ENCODE measurements at regions not wholly inside any gene's neighbourhood (a gene's known extent, or its start where the extent isn't known, plus 50 kb on each side); places are given as distances from the start of the nearest gene placed in this dataset.

GRCh38 chr15:89017370-89018066 is 70.7 kb upstream of the ABHD2 start (continued):
- TF ChIP-seq NFRKB (IDR thresholded peaks at IDR 0.05; ENCODE audit: low read depth): no peak
- TF ChIP-seq, protein P1, sequence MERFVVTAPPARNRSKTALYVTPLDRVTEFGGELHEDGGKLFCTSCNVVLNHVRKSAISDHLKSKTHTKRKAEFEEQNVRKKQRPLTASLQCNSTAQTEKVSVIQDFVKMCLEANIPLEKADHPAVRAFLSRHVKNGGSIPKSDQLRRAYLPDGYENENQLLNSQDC (CRISPR knock-in tag; IDR thresholded peaks at IDR 0.05): no peak
- no peak for TF ChIP-seq ZFP91 (CRISPR knock-in tag; IDR thresholded peaks at IDR 0.05)
- TF ChIP-seq ILF3 (IDR thresholded peaks at IDR 0.05; ENCODE audit: borderline replicate concordance): no peak
- no peak for TF ChIP-seq ZBTB11 (CRISPR knock-in tag; IDR thresholded peaks at IDR 0.05)
- no peak for TF ChIP-seq POLR3G (IDR thresholded peaks at IDR 0.05; ENCODE audit: extremely low read depth, insufficient read length, insufficient replicate concordance)
- no peak for TF ChIP-seq MECOM (CRISPR knock-in tag; IDR thresholded peaks at IDR 0.05)
- TF ChIP-seq ARID2 (IDR thresholded peaks at IDR 0.05): peak; percentile 23; the same call in 1 of the 2 replicates
- TF ChIP-seq, protein P2, sequence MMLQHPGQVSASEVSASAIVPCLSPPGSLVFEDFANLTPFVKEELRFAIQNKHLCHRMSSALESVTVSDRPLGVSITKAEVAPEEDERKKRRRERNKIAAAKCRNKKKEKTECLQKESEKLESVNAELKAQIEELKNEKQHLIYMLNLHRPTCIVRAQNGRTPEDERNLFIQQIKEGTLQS (IDR thresholded peaks at IDR 0.05): no peak
- TF ChIP-seq, protein P2 (CRISPR knock-in tag; conservative IDR thresholded peaks at IDR 0.05): no peak
- no peak for TF ChIP-seq ZNF512 (tag; IDR thresholded peaks at IDR 0.05)
- TF ChIP-seq TOE1 (IDR thresholded peaks at IDR 0.05; ENCODE audit: borderline replicate concordance): 0 out of 2 replicates have a peak, but pooled peaks have one; percentile 48
- TF ChIP-seq TOE1 (CRISPR knock-in tag; IDR thresholded peaks at IDR 0.05; ENCODE audit: borderline replicate concordance, low read depth): 0 out of 2 replicates have a peak, but pooled peaks have one; percentile 35
- TF ChIP-seq POU5F1 (IDR thresholded peaks at IDR 0.05; ENCODE audit: borderline replicate concordance, low read depth, low read length, partially characterized antibody): no peak
- TF ChIP-seq, protein P3, sequence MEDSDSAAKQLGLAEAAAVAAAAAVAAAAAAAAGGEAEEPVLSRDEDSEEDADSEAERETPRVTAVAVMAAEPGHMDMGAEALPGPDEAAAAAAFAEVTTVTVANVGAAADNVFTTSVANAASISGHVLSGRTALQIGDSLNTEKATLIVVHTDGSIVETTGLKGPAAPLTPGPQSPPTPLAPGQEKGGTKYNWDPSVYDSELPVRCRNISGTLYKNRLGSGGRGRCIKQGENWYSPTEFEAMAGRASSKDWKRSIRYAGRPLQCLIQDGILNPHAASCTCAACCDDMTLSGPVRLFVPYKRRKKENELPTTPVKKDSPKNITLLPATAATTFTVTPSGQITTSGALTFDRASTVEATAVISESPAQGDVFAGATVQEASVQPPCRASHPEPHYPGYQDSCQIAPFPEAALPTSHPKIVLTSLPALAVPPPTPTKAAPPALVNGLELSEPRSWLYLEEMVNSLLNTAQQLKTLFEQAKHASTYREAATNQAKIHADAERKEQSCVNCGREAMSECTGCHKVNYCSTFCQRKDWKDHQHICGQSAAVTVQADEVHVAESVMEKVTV (CRISPR knock-in tag; IDR thresholded peaks at IDR 0.05): peak; percentile 60
- TF ChIP-seq JUND (IDR thresholded peaks at IDR 0.05; ENCODE audit: borderline replicate concordance, low read depth, low read length): no peak; the same call in none of the 2 replicates
- peak; percentile 32; the same call in 2 of the 3 replicates for TF ChIP-seq JUND (tag; IDR thresholded peaks at IDR 0.05; ENCODE audit: borderline replicate concordance, low read depth, low read length)

Data from K562 (cell line).